HG03378 (cell line): ENCODE measurements at regions not wholly inside any gene's neighbourhood (a gene's known extent, or its start where the extent isn't known, plus 50 kb on each side); places are given as distances from the start of the nearest gene placed in this dataset.
"Not testable (repeated sequence)": the region's sequence is repeated elsewhere in the genome, so short reads cannot be mapped to it uniquely, and the experiment has no call there.

Experiments
- ATAC-seq: cut with Tn5 transposase; IDR thresholded peaks from one replicate; pipeline ENCODE4 v1.9.1; 2021; ENCODE audit warnings: mild to moderate bottlenecking, moderate library complexity; ENCODE audit not compliant: unreplicated experiment

DNA sequence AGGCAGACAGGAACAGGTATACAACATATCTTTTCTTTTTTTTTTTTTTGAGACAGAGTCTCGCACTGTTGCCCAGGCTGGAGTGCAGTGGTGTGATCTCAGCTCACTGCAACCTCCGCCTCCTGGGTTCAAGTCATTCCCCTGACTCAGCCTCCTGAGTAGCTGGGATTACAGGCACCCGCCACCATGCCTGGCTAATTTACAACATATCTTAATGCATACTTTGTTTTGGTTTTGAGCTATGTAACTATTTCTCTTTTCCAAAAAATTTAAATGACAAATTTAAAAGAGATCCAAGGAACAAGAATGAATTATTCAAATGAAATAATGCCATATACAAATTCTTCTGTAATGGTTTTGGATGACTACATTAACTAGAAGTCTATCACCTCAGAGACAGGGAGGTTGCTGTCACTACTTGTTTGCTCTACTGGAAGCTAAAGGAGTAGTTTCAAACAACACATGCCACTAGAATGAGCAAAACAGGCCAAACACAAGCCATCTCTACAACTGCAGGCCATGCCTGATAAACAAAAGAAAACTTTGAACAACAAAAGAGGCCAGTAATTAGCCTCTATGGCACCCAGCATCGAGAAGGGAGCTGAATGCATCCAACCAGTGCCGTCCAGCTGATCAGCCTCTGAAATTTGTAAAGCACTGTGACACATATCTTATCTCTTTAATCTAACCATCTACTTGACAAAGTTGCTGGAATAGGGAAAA is 133.6 kb upstream of the VOPP1 start:
- ATAC-seq = not testable (repeated sequence)

DNA sequence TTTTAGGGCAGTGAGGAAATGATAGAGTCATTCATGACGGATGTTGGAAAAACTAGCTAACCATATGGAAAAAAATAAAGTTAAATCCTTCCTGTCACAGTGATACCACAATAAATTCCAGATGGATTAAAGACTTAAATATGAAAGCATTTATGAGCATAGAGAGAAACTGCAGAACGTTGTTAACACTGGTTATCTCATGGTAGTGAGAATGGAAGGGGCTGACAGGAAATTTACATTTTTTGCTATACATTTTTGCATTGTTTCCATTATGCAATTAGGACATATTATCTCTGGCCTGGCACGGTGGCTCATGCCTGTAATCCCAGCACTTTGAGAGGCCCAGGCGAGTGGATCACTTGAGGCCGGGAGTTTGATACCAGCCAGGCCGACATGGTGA is 130.5 kb upstream of the VOPP1 start:
- not testable (repeated sequence) for ATAC-seq

DNA sequence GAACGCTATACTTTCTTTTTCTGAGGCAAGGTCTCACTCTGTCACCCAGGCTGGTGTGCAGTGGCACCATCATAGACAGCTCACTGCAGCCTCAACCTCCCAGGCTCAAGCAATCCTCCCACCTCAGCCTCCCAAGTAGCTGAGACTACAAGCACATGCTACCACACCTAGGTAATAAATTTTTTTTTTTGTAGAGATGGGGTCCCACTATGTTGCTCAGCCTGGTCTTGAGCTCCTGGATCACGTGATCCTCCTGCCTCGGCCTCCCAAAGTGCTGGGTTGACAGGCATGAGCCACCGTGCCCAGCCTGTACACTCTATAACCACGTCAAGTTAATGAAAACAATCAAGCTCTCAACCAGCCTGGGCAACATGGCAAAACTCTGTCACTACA is 127.1 kb upstream of the VOPP1 start:
- ATAC-seq = not testable (repeated sequence)

DNA sequence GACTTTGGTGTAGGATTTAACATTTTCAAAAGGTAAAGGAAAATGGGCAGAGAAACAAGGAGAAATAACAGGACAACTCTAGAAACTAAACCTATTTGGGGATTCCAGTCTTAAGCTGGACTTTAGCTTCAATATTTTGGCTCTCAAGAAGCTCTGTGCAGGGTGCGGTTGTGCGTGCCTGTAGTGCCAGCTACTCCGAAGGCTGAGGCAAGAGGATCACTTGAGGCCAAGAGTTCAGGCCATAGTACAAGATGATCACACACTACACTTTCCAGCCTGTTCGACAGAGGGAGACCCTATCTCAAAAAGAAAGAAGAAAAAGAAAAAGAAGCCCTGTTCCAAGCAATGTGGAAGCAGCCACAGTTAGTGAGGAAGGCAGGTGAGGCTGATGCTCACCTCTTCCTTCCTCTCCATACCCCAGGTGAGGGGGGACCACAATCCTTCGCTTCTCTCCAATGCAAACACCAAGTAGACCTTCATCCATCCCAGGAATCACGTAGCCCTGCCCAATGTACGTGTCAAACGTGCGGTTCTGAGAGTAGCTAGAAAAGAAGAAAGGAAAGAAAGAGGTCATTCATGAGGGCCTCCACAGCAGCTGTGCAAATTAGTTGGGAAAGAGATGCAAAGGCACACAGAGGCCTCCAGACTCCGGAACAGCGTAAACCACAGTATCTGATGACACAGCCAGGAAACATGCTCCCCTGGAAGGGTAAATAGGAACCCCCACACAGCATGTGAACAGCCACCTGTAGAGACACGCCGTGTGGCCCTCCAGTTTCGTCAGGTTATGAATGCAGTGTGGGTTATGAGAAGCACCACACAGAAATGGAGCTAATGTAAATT is 126.5 kb upstream of the VOPP1 start:
- ATAC-seq = peak; percentile 84

DNA sequence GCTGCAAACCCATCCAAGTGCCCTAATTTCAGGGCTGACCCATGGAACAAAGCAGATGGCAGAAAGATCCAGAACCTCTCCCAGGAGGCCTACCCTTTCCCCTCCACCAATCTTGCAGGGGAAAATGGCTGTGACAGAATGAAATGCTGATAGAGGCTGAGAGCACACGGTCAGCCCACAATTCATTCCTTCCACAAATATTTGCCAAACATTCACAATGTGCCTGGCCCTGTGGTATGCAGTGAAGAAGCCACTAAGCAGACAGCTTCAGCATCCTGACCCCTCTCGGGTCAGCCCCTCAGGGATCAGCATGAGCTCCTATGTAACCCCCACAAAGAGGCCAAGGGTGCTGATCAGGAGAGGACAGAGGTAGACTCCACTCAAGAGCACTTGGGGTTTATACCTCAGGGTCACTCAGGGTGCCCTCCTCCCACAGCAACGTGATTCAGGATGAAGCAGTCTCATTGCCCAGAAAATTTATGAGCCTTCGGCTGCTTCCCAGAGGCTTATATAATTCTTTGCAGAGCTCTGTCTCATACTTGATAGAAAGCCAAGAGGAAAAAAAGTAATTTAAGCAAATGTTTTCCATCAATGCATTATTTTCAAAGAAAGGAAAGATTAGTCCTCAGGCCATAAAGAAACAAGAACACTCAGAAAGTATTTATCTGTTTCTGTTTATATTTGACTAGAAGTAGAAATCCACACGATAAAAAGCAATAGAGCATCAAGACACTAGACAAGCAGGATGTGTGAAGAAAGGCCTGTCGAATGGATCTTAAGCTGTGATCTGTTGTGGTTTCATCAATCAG is 123.8 kb upstream of the VOPP1 start:
- ATAC-seq = not testable (repeated sequence)

DNA sequence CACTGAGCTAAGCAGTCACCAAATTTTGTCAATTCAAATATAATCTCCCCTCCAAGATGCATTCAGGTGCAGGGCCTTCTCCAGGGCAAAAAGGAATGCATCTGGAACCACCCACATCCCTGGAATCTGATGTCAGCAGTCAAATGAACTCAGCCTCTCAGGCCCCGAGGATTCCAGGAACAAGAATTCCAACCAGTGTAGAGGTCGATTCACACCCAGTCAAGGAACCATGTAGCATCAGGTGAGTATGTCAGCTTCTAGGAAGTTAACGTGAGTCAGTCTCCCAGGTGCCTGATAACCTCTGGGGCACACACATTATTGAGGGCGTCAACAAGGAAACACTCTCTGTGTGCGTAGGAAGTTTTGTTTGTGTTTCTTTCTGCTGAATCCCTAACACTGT is 122.2 kb upstream of the VOPP1 start:
- not testable (repeated sequence) for ATAC-seq

DNA sequence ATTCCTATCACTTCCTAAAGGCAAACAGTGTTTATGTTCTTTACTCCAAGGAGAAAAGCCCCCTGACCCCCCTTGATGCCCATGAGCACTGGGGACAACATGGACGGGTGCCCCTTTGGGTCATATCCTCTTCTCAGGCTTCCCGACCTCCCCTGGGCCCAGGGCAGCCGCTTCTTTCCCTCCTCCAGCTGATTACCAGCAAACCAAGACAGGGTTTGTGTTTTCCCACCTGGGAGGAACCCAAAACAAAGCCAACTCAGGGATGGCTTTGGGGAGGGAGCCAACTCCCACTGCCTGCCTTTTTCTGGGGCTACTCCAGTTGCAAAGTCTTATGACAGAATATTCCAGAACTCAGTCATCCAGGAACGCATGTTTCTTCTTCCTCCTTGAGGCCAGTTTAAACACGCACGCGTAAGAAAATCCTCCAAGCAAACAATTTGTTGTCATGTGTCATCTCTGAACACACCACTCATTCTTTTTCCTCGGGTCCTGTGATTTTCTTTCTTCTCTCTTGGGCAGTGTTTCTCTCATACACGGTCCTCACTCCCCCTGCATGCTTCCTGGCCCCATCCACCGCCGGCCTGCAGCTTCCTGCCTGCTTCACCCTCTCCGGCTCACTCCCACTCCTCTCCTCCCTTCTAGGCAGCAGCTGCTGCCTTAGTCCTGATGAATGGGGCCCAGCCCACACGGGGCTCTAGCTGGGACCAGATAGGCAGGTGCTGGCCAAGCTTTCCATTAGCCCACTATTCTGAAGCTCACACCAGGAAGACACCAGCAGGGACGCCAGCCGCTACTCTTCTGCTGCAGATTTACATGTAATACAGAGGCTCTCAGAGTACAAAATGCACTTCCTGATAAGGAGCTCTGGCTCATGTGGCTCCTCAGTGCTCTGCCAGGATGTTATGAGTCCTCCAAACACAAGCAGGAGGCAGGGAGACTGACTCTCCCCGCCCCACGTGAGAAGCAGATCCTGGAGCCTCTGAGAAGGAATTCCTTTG is 116.7 kb upstream of the VOPP1 start:
- ATAC-seq = not testable (repeated sequence)

DNA sequence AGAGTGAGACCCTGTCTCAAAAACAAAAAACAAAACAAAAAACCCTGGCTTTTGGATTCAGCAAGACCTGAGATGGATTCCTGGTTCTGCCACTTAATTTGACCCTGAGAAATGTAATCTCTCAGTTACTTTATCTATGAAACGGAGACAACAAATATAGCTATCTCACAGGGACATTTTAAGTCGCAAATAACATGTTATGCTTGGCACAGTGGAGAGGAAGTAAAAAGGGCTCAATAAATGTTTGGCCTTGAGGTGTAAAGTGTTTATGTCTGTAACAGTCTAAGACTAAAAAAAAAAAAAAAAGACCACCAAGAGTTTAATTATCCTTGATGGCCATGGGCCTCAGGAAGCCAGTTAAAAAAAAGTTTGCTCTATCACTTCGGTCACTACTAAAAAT is 116.0 kb upstream of the VOPP1 start:
- ATAC-seq = not testable (repeated sequence)

DNA sequence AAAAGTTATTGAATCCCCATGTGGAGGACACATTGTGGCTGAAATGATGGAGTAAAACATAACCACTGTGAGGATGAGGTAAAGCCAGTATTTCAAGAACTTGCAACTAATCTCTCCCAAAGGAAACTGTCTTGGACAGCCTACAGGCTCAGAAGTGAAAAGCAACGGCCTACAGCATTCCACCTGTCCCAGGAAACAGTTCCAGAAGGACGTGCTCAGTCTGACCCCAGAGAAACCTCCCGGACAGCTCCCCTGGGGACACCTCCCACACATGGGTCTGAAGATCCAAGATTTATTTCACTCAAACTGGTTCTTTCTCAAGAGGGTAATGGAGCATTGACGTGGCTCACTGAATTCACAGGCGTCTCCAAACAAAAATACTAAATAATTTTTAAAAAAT is 115.0 kb upstream of the VOPP1 start:
- ATAC-seq = not testable (repeated sequence)

DNA sequence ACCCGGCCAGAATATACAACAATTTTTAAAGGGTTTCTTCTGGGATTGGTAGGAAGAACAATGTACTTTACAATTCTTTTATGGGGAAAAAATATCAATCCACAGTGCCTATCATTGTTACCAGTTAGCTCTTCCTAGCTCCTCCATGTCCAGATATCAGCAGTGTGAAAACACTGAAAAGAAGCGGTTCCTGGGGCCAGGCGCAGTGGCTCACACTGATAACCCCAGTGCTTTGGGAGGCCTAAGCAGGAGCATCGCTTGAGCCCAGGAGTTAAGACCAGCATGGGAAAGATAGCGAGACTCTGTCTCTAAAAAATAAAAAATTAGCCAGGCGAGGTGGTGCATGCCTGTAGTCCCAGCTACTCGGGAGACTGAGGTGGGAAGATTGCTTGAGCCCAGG is 114.5 kb upstream of the VOPP1 start:
- ATAC-seq = not testable (repeated sequence)

DNA sequence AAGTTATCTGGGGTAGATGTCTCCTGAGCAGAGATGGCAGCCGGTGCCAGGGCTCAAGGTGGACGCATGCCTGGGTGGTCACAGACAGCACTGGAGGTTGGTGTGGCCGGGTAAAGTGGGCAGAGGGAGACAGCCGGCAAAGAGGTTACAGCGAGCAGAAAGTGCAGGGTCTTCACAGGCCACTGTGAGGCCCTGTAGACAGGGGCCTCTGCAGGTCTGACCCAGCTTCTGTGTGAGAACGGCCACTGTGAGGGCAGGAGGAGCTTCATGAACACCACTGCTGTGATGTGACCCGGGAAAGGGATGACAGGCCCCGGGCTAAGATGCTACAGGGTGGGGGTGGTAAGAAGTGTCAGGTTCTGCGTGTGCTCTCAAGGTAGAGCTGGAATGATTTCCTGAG is 111.2 kb upstream of the VOPP1 start:
- not testable (repeated sequence) for ATAC-seq

DNA sequence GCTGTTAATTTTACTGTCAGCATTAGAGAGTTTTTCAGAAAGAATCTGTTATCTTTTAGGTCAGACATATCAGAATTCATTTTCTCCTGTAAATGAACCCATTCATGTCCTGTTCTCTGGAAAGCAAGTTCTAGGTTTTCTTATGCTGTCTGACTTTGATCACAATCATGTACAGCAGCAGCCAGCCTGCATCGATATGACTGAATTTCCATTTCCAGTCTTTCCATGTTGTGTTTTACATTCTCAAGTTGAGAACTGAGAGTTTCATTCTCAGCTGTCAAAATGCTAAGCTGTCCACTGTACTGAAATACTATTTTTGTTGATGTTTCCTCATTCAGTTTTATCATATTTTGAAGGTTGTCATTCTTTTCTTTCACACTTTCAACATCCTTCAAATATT is 103.3 kb upstream of the VOPP1 start:
- not testable (repeated sequence) for ATAC-seq

DNA sequence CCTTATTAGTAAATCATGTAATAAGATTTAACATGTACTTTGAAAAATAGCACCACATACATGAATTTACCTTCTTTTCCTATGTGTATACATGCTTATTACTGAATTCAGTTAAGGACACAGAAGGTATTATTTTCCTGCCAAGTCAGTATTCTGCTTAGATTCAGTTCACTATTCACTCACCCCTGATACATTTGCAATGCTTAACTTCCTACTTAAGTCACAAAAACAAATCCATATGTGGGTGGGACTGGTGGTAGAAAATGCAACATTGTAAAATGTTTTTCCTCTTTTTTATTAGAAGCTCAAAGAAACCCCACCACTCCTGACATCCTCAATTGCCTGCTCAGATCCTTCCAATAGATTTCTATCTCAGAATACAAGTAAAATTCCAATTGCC is 101.2 kb upstream of the VOPP1 start:
- ATAC-seq = not testable (repeated sequence)

DNA sequence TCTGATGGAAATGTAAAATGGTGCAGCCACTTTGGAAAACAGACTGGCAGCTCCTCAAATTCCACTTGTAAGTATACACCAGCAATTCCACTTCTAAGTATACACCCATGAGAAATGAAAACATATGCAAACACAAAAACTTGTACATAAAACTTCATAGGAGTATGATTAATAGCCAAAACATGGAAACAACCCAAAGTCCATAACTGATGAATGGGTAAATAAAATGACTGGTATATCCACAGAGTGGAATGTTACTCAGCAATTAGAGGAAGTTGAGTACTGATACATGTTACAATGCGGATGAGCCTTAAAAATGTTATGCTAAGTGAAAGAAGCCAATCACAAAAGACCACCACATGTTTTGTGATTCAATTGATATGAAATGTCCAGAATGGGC is 99.8 kb upstream of the VOPP1 start:
- ATAC-seq = not testable (repeated sequence)

DNA sequence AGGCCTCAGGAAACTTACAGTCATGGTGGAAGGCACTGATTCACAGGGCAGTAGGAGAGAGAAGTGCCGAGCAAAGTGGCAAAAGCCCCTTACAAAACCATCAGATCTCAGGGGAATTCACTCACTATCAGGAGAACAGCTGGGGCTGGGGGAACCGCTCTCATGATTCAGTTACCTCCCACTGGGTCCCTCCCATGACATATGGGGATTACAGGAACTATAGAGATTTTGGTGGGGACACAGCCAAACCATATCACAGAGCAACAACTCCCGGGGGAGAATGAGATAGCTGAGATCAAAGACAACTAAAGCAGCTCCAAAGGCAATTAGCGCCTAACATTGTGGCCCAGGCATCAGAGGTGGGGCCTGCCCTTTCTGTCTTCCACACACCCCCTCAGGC is 85.4 kb upstream of the VOPP1 start:
- no peak for ATAC-seq

DNA sequence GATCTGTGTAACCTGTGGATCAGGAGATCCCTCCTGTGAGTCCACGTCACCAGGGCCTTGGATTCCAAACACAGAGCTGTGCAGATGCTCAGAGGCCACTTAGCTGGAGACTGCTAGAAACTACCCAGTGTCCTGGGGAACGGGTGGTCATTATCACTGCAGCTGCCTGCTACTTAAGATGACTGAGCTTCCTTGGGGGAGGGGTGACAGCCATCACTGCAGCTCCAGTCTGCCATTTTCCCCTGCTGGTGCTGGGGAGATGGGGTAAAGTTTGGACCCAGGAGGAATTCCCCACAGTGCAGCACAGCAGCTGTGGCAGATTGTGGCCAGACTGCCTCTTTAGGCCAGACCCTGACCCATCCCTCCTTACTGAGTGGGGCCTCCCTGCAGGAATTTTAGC is 78.8 kb upstream of the VOPP1 start:
- ATAC-seq = no peak

DNA sequence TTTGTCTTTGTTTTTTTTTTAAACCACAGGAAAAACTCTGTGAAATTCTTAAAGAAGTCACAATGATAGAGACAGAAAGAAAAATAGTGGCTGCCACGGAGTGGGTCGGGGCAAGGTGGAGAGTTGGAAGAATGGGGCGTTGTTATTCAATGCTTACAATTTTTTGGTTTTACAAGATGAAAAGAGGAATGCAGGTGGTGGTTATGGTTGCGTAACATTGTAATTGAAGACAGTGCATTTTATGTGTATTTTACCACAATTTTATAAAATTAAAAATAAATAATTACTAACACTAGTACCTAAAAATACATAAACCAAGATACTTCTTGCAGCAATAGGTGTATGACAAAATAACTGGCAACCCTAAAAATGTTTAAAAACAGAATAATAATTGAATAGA is 76.9 kb upstream of the VOPP1 start:
- no peak for ATAC-seq

DNA sequence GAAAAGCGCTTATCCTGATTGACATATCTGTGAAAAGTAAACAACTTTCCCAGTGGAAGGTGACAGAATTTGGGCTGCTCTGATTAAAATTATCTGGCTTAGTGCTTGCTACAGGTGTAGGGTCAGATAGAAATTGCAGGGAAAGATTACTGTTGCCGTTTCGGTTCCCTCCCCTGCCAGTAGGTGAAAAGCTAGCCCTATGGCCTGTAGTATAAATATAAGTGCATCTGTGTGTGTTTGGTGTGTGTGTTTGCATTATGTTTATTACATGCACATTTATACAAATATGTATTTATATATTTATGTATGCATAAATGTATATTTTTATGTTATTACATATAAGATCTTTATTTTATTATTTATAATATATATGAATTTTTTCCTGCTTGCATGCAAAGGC is 72.3 kb upstream of the VOPP1 start:
- no peak for ATAC-seq

DNA sequence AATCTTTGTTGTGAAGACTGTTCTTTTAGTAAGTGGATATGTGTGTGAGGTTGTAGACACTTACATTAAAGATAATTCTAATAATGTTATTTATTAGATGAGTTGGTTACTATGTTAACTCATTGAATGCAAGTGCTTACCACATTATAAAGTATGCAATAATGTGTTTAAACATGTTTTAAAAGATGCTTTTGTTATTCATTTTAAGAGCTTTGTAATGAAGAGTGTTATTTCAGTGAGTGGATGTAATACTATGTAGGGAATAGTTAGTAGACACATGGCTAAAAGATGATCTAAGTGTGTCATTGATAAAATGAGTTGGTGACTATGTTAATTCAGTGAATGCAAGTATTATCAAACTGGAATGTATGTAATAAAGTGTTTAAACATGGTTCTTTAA is 70.0 kb upstream of the VOPP1 start:
- no peak for ATAC-seq

DNA sequence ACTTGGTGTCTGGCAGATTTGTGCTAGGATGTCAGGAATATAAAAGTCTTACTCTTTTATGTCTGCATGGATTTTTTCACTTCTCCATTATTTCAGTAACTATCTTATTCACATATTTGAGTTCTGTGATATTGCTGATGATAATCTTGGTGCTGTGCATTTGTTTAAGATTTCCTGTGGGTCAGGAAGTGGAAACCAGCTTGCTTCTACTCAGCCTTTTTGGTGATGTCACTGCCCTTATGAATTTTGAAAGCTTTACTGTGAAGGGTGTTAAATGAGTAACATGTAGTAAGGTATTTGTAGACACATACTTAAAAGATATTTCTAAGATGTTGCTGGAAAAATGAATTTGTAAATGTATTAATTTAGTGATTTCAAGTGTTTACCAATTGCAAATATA is 69.5 kb upstream of the VOPP1 start:
- peak; percentile 88 for ATAC-seq
